NCI-H2227 (cell line): ENCODE measurements at regions not wholly inside any gene's neighbourhood (a gene's known extent, or its start where the extent isn't known, plus 50 kb on each side); places are given as distances from the start of the nearest gene placed in this dataset.

ENCODE experiments used
- DNase-seq: peaks from one replicate; lab custom pipeline; 2025; ENCODE audit not compliant: unreplicated experiment; lab: John Stamatoyannopoulos, UW

DNA sequence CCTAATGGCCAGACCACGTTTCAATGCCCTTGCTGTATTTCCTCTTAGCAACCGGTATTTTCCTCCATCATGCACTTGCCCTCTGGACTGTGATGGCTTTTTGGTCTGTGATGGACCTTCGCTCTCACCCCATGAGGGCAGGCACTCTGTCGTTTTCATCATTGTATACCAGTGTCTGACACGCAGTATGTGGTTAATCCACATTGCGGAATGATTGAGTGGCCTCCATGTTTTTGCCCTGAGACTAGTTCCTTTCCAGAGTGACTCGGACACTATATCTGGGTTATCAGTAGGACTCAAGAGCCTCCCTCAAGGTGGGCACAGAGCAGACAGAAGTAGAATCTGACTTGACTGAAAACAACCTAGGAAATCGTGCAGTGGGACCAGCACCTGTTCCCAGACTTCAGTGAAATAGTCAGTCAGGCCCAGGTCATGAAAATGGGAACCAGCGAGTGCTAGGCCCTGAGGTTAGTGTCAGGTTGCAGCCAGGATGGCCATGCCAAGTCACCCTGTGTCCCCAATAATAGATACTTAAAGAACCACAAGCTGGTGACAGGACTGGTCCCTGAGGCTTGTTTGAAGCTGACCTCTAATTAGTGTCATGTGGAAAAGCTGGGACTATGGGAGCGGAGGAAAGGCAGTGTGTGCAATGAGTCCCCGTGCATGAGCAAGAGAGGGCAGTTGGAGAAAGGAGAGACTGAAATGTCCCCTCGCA is 464.7 kb downstream of the INSC start:
- DNase-seq = no peak

DNA sequence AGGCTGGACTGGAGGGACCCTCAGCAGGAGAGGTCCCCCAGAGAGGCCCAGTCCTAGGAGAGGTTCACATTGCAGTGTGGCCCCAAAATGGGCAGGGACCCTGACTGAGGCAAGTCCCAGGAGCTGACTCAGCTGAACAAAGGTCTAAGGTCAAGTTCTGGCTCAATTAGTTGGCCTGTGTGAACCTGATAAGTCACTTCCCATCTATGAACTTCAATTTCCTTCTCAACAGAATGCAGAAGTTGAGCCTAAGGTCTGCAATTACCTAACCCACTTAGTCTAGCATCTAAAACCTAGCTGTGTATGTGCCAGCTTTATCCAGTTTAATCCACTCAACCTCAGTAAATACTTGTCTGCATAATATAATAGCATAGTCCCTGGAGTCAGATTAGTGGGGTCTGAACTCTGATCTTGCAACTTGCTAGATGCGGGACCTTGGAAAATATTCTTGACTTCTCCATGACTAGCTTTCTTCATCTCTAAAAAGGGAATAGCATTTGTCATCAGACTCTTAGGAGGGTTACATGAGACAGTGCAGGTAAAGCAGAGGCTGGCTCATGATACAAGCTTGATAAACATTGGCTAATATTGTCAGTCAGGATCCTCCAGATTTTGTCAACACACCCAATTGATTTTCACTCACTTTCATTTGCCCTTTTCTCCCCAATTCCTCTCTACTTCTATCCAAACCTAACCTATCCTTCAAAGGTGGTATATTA is 465.5 kb downstream of the INSC start:
- no peak for DNase-seq

DNA sequence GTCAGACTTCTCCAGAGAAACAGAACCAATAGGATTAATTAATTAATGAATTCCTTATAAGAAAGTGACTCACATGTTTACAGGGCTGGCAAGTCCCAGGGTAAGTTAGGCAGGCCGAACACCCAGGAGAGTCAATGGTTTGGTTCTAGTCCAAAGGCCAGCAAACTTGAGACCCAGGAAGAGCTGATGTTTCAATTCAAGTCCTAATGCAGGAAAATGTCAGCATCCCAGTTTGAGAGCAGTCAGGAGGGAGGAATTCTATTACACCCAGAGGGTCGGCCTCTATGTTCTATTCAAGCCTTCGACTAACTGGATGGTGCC is 466.0 kb downstream of the INSC start:
- no peak for DNase-seq

DNA sequence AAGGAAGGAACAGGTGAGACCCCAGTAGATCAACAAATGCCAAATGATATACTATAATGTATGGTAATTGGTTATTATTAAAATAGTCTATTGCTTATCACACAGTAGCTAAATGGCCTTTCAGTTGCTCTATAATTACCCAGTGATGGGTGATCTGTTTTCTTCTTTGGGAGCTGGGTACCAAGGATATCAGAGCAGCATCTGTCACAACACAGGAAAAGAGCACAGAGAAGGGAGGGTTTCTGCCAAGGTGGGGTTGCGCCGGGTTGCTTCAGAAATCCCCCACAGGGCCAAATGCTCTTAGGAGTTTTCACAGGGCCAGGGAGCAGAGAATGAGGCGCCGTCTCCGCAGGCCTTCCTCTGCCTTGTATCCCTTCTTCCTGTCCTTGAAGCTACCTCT is 469.4 kb downstream of the INSC start:
- no peak for DNase-seq

DNA sequence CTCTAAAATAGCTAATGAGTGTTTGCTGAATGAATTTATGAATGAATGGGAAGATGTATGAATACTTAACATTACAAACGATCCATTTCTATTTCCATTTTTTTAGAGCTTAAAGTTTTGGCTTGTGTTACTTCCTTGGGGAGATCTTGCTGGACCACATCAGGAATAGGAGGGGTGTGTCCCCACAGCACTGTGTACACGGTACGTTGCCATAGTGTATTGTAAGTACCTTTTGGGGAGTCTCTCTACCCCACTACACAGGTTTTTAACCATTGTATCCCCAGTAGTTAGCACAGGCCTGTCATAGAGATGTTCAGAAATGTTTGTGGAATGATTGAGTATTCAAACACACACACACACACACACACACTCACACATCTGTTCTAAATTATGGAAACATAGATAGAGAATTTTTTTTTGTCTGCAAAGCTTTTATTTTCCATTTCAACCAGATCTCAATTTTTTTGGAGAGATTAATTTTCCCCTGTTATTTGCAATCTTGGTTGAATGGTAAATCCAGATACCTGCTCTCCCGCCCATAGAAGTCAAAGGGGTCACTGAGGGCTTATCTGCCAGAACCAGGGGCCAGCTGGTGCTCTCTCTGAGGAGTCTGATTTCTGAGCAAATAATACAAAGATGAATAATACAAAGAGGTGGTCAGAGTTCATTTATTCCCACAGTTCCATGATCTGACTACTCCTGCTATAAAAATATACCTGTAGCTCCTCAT is 471.0 kb downstream of the INSC start:
- DNase-seq = no peak

DNA sequence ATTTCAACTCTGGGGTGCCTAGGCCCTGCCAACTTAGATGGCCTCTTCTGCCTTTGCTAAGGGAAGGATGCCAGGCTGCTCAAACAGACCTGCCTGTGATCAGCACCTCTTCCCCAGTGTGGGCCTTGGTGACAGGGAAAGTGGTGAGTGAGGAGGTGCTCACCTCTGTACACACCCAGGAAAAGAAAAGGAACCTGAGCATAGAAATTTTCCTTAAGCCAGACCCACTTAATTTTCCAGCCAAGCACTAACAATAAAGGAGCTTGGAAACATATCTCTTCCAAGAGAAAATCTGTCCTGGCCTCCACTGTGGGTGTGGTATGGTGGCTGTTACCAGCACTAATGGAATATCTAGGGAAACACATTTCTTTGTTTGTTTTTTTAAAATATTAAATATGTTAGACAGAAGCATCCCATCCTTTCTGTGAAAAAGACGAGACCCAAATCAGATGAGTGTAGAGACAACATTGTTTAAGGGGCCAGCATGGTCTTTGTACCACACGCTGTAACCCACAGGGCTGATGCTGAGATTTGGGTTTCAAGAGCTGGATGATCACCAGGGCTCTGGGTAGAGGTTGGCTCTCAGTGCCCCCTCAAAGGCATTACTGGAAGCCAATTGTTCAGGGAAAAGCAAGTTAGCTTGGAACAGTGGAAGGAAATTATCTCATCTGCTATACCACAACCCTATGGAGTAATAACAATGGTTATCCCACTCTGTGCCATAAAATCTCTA is 472.2 kb downstream of the INSC start:
- DNase-seq = no peak

DNA sequence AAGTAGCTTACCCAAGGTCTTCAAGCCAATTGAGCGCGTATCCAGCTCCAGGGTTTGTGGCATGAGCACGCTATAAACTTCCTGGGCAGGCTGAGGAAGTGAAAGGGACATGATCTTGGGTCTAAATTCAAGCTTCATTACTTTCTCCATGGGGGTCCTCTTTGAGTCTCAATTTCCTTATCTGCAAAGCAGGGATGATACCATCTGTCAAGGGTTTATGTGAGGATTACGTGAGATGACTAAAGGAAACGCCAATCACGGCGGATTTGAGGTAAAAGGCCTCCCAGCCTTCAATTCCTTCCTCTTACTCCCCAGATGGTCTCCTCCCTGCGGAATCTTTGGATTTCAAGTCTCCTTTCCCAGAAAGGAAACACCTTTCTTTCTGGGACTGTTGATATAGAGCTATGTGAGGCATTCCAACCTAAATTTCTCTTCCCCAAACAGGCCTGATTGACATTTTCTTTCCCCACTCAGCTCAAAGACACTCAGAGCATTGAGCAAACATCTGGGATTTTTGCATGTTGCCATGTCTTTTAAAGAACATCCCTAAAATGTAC is 474.4 kb downstream of the INSC start:
- DNase-seq = no peak

DNA sequence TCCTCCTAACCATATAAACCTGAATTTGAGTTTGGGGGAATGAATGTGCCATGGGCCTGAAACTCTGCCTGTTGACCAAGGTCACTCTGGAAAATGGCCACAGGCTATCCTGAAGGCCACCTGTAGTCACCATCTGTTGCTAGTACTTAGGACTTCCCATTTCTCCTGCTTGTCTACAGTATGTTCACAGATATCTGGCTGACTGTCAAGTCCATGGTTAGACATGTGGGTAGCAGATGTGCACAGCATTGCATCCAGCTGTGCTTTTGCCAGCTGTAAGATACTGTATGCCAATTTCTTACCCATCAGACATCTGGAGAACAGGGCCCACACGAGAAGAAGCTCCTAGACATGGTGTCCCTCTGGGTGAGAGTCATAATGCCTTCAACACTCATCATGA is 475.4 kb downstream of the INSC start:
- DNase-seq = no peak

DNA sequence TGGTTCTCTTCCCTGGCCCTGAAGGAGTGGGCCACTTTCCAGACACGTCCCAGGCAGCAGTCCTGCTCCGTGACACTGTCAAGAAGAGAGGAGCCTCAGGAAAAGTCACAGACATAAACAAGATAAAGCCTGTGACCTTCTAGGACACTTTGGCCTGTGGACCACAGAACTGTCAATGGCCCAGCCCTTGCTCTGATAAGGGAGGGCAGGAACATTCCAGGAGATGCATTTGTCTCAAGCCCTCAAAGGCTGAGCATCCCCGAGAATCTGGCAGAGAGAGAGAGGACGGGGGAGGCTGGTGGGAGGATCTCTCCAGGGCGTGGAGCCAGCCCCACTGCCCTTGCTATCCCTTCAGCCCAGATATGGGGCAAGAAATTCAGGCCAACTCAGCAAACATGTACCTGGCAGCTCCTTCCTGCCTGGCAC is 476.4 kb downstream of the INSC start:
- no peak for DNase-seq

DNA sequence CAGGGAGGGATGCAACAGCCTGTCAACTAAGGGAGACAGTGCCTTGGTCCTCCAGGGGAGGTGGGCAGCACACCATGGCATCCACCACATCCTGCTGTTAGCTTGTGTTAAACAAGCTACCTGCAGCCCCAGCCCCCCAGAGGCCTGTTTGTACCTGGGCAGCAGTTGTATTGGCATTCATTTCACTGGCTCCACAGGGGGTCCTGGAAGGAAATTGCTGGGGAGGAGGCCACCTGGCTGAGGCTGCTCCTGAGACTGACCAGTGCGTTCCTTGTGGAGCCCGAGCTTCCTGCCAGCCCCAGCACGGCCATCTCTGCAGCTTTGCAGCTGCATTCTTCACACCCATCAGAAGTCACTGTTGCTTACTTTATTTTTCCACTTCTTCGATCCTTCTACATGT is 479.9 kb downstream of the INSC start:
- no peak for DNase-seq

DNA sequence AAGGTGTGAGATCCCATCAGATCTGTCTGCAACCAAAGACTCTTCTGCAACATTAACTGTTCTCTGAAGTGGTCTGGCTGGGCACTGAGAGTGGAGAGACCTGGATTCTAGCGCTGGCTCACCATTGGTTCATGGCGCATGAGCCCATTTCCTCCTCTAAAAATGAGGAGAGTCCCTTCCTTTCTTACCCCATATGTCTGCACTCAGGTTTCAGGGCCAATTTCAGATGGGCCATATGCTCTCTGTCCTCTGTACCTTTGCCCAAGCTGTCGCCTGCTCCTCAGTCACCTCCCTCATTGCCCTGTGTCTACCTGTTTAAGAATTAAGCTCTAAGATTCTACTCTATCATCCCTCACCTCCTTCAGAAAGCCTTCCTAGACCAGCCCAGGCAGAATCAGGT is 484.7 kb downstream of the INSC start:
- no peak for DNase-seq

DNA sequence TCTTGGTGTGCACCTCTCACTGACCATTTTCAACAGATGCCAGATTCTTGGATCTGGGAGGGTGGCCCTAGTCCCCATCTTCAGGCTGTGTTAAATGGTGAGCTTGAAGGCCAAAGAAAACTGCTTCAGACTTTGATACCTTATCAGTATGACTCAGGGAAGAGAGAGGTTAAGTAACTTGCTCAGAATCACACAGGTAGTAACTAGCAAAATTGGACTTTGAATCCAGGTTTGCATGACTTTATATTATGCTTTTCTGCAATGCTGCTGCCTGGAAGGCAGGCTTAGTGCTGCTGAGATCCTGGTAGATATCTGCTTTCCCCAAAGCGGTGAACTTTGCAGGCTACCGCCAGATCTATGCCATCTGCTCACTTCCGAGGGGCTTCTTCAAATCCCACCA is 487.3 kb downstream of the INSC start:
- DNase-seq = no peak

DNA sequence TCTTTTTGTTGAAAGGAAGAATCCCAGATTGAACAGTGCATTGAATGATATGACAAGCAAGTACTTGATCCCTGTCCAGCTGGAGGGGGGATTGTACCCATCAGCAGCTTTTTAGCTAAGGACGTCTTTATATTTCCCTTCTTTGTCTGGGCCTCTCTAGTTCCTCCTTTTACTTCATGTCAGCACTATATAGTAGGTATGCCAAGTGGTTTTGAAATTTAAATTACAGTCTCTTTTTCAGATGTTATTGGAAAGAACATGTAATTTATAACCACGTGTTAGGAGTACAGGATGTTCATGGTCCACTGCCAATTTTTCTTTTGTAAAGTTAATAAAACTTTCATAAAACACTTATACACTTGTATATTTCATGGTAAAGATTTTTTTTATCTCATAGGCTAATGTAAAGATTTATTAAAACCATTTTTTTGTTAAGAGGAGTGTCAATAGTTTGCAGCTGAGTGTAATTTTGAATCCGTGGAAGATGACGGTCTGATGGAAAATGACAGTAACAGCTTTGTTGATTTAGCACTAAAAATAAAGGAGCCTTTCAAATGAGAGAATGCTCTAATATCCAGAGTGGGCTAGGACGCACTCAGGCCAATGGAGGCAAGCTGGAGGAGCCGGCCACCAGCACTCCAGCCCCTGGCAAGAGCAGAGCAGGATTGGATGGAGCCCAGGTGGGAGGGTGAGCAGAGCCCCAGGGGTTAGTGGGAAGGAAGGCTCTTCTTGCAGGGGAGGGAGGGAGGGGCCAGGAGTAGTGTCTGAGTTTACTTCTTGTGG is 488.3 kb downstream of the INSC start:
- DNase-seq = peak; percentile 63

DNA sequence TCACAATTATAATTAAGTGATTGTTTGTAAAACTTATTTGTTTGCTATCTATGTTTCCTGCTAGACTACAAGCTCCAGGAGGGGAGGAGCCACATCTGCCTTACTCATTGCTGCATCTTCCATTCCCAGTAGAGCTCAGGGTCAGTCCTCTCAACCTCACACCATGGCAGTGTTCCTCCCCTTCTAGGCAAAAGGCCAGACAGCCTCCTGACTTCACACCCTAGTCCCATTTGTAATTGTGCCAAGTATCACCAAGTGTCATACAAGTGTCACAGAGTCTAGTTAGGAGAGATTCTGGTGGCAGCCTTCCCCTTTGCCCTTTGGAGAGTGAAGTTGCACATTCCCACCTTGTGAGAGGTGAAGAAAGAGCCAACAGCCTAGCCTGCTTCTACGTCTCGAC is 490.4 kb downstream of the INSC start:
- DNase-seq = no peak

DNA sequence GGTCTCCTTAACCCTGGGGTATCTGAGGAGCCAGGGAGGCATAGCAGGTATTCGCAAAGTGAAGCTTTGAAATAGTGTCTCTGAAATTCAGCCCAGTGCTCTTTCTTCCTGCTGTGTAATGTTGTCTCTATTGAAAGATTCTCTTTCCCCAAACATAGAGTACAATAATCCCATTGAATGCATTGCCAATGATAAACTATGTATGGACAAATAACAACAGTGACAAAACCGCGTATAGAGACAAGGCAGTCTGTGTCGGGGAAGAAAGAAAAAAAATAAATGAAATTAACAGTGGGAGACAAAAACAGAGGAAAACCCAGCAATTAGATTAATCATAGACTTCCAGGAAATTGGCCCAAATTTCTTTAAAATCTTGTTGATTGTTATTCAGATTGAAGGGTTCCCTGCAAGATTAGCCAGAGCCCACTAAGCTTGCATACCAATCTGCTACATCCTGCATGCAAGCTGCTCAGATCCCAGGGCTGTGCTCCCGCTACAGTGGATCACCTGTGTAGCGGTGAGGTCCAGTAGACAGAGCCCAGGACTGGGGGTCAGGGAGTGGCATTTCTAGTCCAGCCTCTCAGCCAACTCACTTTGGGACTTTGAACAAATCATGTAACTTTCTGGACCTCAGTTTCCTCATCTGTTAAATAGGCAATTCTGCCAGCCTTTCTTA is 492.8 kb downstream of the INSC start:
- DNase-seq = no peak

DNA sequence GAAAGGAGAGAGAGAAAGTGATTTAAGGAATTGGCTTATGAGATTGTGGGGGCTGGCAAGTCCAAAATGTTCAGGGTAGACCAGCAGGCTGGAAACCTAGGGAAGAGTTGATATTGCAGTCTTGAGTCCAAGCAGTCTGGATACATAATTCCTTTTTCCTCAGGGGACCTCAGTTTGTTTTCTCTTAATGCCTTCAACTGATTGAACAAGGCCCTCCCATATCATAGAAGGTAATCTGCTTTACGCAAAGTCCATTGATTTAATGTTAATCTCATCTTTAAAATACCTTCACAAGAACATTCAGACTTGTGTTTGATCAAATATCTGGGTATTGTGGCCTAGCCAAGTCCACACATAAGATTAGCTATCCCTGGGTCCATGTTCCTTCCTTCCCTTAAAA is 494.7 kb downstream of the INSC start:
- no peak for DNase-seq

DNA sequence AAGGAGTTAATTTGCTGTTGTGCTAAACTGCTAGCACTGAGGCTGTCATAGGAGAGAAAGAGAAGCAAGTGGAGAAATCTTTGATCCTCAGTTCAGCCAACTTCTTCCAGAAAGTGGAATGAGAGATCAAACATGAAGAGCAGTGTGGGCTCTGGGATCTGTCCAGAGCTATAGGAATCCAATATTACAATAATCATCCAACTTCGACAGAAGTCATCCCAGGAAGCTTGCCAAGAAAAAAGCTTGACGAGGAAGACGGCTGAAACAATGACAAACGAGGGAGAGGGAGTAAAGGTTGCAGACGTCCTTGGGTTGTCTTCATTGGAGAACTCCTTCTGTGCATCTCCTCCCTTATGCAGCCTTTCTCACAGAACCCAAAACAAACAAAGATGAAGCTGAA is 496.2 kb downstream of the INSC start:
- no peak for DNase-seq

DNA sequence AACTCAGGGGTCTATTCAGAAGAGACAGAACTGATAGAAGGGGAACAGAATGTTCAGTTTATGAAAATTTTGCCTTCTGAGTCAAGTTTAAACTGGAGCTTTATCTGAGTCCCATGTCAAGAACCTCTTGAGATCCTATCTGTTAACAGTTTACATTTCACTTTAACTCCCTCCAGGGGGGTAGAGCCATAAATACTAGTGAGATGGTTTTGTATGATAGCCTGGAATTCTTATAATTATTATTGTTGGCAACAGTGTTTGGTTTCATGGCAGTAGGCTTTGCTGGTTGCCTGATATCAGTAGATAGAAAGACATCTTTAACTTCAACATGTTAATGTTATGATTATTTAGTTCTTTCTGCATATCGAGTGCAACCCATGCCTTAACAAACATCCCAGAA is 498.5 kb downstream of the INSC start:
- DNase-seq = no peak

DNA sequence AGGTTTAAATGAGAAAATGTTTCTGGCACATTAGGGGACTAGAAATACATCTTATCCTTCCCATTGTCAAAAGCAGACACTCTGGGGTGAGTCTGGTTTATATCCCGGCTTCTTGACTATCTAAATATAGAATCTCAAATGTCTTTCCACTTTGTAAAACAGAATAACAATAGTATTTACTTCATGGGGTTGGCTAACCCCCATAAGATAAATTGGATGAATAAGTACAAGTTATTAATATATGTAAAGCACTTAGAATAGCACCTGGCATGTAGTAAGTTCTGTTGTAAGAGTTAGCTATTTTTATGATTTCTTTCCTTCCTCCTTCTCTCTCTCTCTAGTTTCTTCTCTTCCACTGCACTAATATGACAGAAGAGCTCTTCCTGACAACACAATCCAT is 499.1 kb downstream of the INSC start:
- DNase-seq = no peak
